ENCODE measurements at regions not wholly inside any gene's neighbourhood (a gene's known extent, or its start where the extent isn't known, plus 50 kb on each side); places are given as distances from the start of the nearest gene placed in this dataset.
"Not testable (repeated sequence)": the region's sequence is repeated elsewhere in the genome, so short reads cannot be mapped to it uniquely, and the experiment has no call there.

- TF ChIP-seq EP300 (IDR thresholded peaks at IDR 0.05) (no peak), POLR2AphosphoS5 (IDR thresholded peaks at IDR 0.05) (no peak), POLR2A (IDR thresholded peaks at IDR 0.05) (no peak), CTCF (IDR thresholded peaks at IDR 0.05) (no peak)
Observed at GRCh38 chr5:126677121-126677520, 76.4 kb downstream of the PHAX start.

GRCh38 chr5:126680191-126680817, 79.6 kb downstream of the PHAX start:
- Histone ChIP-seq H3K4me3 (no peak overlapping the region), H3K27ac (no peak overlapping the region), H3K27me3 (peaks cover 0 to 13% (median 0%) of the 10 kb centered on the region in 3 donors), H3K4me1 (no peaks in the 10 kb centered on the region), H3K36me3 (no peaks in the 10 kb centered on the region), H3K9me3 (no peaks in the 10 kb centered on the region)
- TF ChIP-seq CTCF (IDR thresholded peaks at IDR 0.05): no peak
- no peak for TF ChIP-seq POLR2AphosphoS5 (IDR thresholded peaks at IDR 0.05)
- TF ChIP-seq POLR2A (IDR thresholded peaks at IDR 0.05): no peak
- no peak for TF ChIP-seq EP300 (IDR thresholded peaks at IDR 0.05)
- WGBS, 2 donors: 12 to 45% methylated on average over 4 of the region's 4 CpGs
- DNase-seq: no peak
- intact Hi-C loops (cut with DNase I): no loop called here

More at GRCh38 chr5:126677121-126677520, 76.4 kb downstream of the PHAX start:
- Histone ChIP-seq H3K36me3 (no peaks in the 10 kb centered on the region), H3K27ac (no peak overlapping the region), H3K9me3 (no peaks in the 10 kb centered on the region), H3K4me3 (no peak overlapping the region), H3K4me1 (no peaks in the 10 kb centered on the region), H3K27me3 (peaks cover 0 to 3% (median 0%) of the 10 kb centered on the region in 3 donors)
- WGBS, 2 donors: 97% methylated on average over 2 of the region's 2 CpGs
- no peak for DNase-seq
- intact Hi-C loops (cut with DNase I): loop anchor here (10.0 kb wide), 1 partner anchor 638 kb away; no protein-coding TSS in a partner anchor

GRCh38 chr5:126681314-126681713, 80.6 kb downstream of the PHAX start:
- H3K4me3 ChIP-seq; DNase-seq; intact Hi-C loops (cut with DNase I); H3K27ac ChIP-seq; H3K4me1 ChIP-seq; H3K36me3 ChIP-seq; H3K9me3 ChIP-seq: not testable (repeated sequence)
- H3K27me3 ChIP-seq: peaks cover 0 to 13% (median 0%) of the 10 kb centered on the region in 3 donors
- 85 to 89% methylated on average over 9 of the region's 9 CpGs for WGBS, 2 donors

- DNase-seq: no peak
Observed at GRCh38 chr5:126681970-126682369, 81.2 kb downstream of the PHAX start.

GRCh38 chr5:126682856-126683255, 82.1 kb downstream of the PHAX start:
- Histone ChIP-seq H3K27ac (no peak overlapping the region), H3K4me1 (no peaks in the 10 kb centered on the region), H3K9me3 (no peaks in the 10 kb centered on the region), H3K27me3 (peaks cover 0 to 13% (median 0%) of the 10 kb centered on the region in 3 donors), H3K36me3 (no peaks in the 10 kb centered on the region), H3K4me3 (no peak overlapping the region)
- no peak for DNase-seq
- TF ChIP-seq EP300 (IDR thresholded peaks at IDR 0.05) (no peak), POLR2AphosphoS5 (IDR thresholded peaks at IDR 0.05) (no peak), CTCF (IDR thresholded peaks at IDR 0.05) (no peak), POLR2A (IDR thresholded peaks at IDR 0.05) (no peak)
- intact Hi-C loops (cut with DNase I): no loop called here
- 97 to 100% methylated on average over 1 of the region's 1 CpG for WGBS, 2 donors

More at GRCh38 chr5:126681970-126682369, 81.2 kb downstream of the PHAX start:
- Histone ChIP-seq H3K4me1 (no peaks in the 10 kb centered on the region), H3K27ac (no peak overlapping the region), H3K27me3 (peaks cover 0 to 13% (median 0%) of the 10 kb centered on the region in 3 donors), H3K36me3 (no peaks in the 10 kb centered on the region), H3K9me3 (no peaks in the 10 kb centered on the region), H3K4me3 (no peak overlapping the region)
- 86 to 94% methylated on average over 6 of the region's 6 CpGs for WGBS, 2 donors
- TF ChIP-seq POLR2A (IDR thresholded peaks at IDR 0.05) (no peak), POLR2AphosphoS5 (IDR thresholded peaks at IDR 0.05) (no peak), EP300 (IDR thresholded peaks at IDR 0.05) (no peak), CTCF (IDR thresholded peaks at IDR 0.05) (no peak)
- intact Hi-C loops (cut with DNase I): no loop called here

Data from sigmoid colon (tissue), 6 donors.